ENCODE measurements at regions not wholly inside any gene's neighbourhood (a gene's known extent, or its start where the extent isn't known, plus 50 kb on each side); places are given as distances from the start of the nearest gene placed in this dataset.

- TF ChIP-seq CTCF (conservative IDR thresholded peaks at IDR 0.05; ENCODE audit: low read length) = no peak
- TF ChIP-seq EZH2phosphoT487 (IDR thresholded peaks at IDR 0.05; ENCODE audit: borderline replicate concordance) = no peak
These were observed 434.0 kb downstream of the PREX1 start for GRCh38 chr20:48393737-48394314.
